OCI-LY7 (cell line): ENCODE measurements at regions not wholly inside any gene's neighbourhood (a gene's known extent, or its start where the extent isn't known, plus 50 kb on each side); places are given as distances from the start of the nearest gene placed in this dataset.

Experiments
- BruUV-seq: library from RNA; stranded (reverse); fragments of 400-500 nt; replicated peaks from 2 replicates; lab custom pipeline; 2021; lab: Mats Ljungman, UMichigan
- CTCF ChIA-PET: fragments of 300-600 bp; sonication (Branson Sonifier 250); formaldehyde crosslinking; loops from one replicate; lab custom pipeline; 2022; ENCODE audit warnings: antibody characterized with exemption; ENCODE audit not compliant: unreplicated experiment; lab: Charles Lee
- POLR2A ChIA-PET: fragments of 300-600 bp; sonication (Branson Sonifier 250); formaldehyde crosslinking; loops from one replicate; lab custom pipeline; 2022; ENCODE audit warnings: antibody characterized with exemption; lab: Charles Lee
- DNase-seq: peaks from one replicate; pipeline ENCODE4 v3.0.0-alpha.2; 2015; ENCODE audit warnings: low spot score
- H2AFZ ChIP-seq: fragments of 200-600 bp; sonication (generic), shearing (Covaris generic); 2 replicates; pipeline ENCODE4 v1.6.1; 2014; ENCODE audit warnings: mild to moderate bottlenecking, antibody characterized with exemption, low read length, moderate library complexity
- H3K27ac ChIP-seq: fragments of 200-600 bp; sonication (generic); 2 replicates; pipeline ENCODE4 v1.5.1; 2014; ENCODE audit warnings: mixed run types, low read depth, mild to moderate bottlenecking, moderate library complexity, low read length, inconsistent platforms; ENCODE audit not compliant: poor library complexity, severe bottlenecking
- H3K36me3 ChIP-seq: fragments of 200-600 bp; sonication (generic); 2 replicates; pipeline ENCODE4 v1.6.1; 2014; ENCODE audit warnings: mild to moderate bottlenecking, antibody characterized with exemption, low read length, moderate library complexity, mixed read lengths; ENCODE audit not compliant: insufficient read depth
- H3K4me1 ChIP-seq: fragments of 200-600 bp; sonication (generic); 2 replicates; pipeline ENCODE4 v1.5.1; 2014; ENCODE audit warnings: mild to moderate bottlenecking, low read length; ENCODE audit not compliant: insufficient read depth, poor library complexity, severe bottlenecking
- H3K4me2 ChIP-seq: fragments of 200-600 bp; sonication (generic); 2 replicates; pipeline ENCODE4 v1.6.1; 2014; ENCODE audit warnings: mild to moderate bottlenecking, low read length
- H3K4me3 ChIP-seq: fragments of 200-600 bp; sonication (generic); 2 replicates; pipeline ENCODE4 v1.5.1; 2014; ENCODE audit warnings: mild to moderate bottlenecking, low read depth, low read length; ENCODE audit not compliant: poor library complexity, severe bottlenecking
- H3K79me2 ChIP-seq: fragments of 200-600 bp; sonication (generic); 2 replicates; pipeline ENCODE4 v1.6.1; 2016; ENCODE audit warnings: low read depth, mild to moderate bottlenecking, low read length, moderate library complexity, mixed read lengths; ENCODE audit not compliant: insufficient read depth
- H3K9me2 ChIP-seq: fragments of 200-600 bp; sonication (generic); 2 replicates; pipeline ENCODE4 v1.6.1; 2016; ENCODE audit warnings: mild to moderate bottlenecking, low read length, mixed read lengths; ENCODE audit not compliant: insufficient read depth
- H3K9me3 ChIP-seq: fragments of 200-600 bp; sonication (generic); 2 replicates; pipeline ENCODE4 v1.6.1; 2014; ENCODE audit warnings: mild to moderate bottlenecking, mixed run types, low read length, mixed read lengths
- H4K20me1 ChIP-seq: fragments of 200-600 bp; sonication (generic); 2 replicates; pipeline ENCODE4 v1.6.1; 2014; ENCODE audit warnings: mild to moderate bottlenecking, antibody characterized with exemption, low read length, moderate library complexity, mixed read lengths; ENCODE audit not compliant: insufficient read depth
- CTCF ChIP-seq: fragments of 200-600 bp; sonication (generic); conservative IDR thresholded peaks from 2 replicates; pipeline ENCODE4 v1.5.1; 2014; ENCODE audit warnings: mild to moderate bottlenecking, antibody characterized with exemption, low read length, moderate library complexity, mixed read lengths
- EZH2phosphoT487 ChIP-seq: fragments of 200-600 bp; sonication (generic); IDR thresholded peaks from 2 replicates; pipeline ENCODE4 v1.6.1; 2018; ENCODE audit warnings: low read depth, borderline replicate concordance, mild to moderate bottlenecking, mixed run types, antibody characterized with exemption, low read length, moderate library complexity, mixed read lengths
- intact Hi-C: fragments of 100-400 bp; cut with micrococcal nuclease; formaldehyde crosslinking; loops from one replicate; pipeline ENCODE4 v1.10.0; 2022; ENCODE audit not compliant: unreplicated experiment

GRCh38 chr2:215751200-215751910, 262.0 kb downstream of the MREG start:
- Histone ChIP-seq H2AFZ (no peak overlapping the region), H3K79me2 (no peaks in the 10 kb centered on the region), H3K4me1 (no peaks in the 10 kb centered on the region), H3K36me3 (no peaks in the 10 kb centered on the region), H3K4me2 (no peak overlapping the region), H3K9me3 (no peaks in the 10 kb centered on the region), H3K9me2 (no peaks in the 10 kb centered on the region), H3K4me3 (no peak overlapping the region), H3K27ac (no peak overlapping the region), H4K20me1 (no peaks in the 10 kb centered on the region)
- TF ChIP-seq CTCF (no peak), EZH2phosphoT487 (no peak)
- DNase-seq, result no peak
- no TSS peak for BruUV-seq
- ChIA-PET CTCF (no interaction called here), POLR2A (interaction anchor here (0.7 to 1.4 kb wide), 2 partner anchors 13 to 563 kb away, joined by 3 read pairs; no protein-coding TSS in a partner anchor)
- intact Hi-C loops, result no loop called here

GRCh38 chr2:215750763-215751162, 262.6 kb downstream of the MREG start:
- H4K20me1 ChIP-seq, result no peaks in the 10 kb centered on the region
- intact Hi-C loops, result no loop called here
- no peaks in the 10 kb centered on the region for H3K4me1 ChIP-seq
- DNase-seq, result no peak
- H3K9me3 ChIP-seq, result no peaks in the 10 kb centered on the region
- ChIA-PET CTCF (no interaction called here), POLR2A (interaction anchor here (1.4 kb wide), 1 partner anchor 12 kb away, joined by 3 read pairs; no protein-coding TSS in a partner anchor)
- no peaks in the 10 kb centered on the region for H3K79me2 ChIP-seq
- BruUV-seq, result no TSS peak
- H3K27ac ChIP-seq, result no peak overlapping the region
- H3K9me2 ChIP-seq, result no peaks in the 10 kb centered on the region
- H3K4me3 ChIP-seq, result no peak overlapping the region
- H3K4me2 ChIP-seq, result no peak overlapping the region
- no peak for TF ChIP-seq CTCF
- no peak for TF ChIP-seq EZH2phosphoT487
- no peaks in the 10 kb centered on the region for H3K36me3 ChIP-seq
- H2AFZ ChIP-seq, result no peak overlapping the region
